HG02678 (cell line): ENCODE measurements at regions not wholly inside any gene's neighbourhood (a gene's known extent, or its start where the extent isn't known, plus 50 kb on each side); places are given as distances from the start of the nearest gene placed in this dataset.

Experiments
- ATAC-seq: cut with Tn5 transposase; IDR thresholded peaks from one replicate; pipeline ENCODE4 v1.9.1; 2021; ENCODE audit warnings: mild to moderate bottlenecking, moderate library complexity; ENCODE audit not compliant: unreplicated experiment

DNA sequence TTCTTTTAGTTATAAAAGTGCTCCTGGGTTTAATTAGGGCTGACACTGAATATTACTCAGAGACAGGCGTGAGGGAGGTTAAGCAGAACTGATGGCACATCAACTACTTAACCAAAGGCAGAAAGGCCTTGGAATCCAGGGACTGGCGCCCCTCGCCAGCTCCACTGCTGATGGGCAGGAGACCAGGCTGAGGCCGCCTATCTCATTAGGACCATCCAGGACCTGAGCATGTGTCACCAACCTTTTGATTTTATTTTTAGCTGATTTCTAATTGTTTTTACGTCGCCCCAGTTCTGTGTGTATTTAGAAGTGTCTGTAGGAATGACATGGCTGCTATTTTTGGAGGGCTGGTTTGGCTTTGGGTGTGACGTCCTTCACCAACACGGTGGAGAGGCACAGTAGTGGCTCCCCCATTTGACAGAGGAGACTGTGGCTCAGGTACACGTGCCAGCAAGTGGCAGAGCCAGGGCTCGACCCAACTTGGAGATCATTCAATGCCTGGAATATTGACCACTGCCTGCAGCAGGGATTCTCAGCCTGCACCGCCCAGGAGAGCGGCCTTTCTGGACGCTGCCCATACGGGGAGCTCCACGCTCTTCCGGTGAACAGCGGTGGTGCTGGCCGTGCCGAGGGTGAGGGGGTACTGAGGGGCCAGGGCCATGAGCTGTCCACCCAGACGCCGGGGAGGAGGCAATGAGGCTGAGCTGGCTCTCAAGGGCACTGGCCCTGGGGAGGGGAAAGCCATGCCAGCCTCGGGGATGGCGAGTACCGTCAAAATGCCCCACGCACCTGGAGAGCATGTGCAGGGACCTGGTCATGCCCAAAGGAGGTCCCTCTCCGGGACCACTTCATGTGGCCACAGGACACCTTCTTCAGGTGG, 205.7 kb downstream of the ASB1 start:
- ATAC-seq, result no peak

DNA sequence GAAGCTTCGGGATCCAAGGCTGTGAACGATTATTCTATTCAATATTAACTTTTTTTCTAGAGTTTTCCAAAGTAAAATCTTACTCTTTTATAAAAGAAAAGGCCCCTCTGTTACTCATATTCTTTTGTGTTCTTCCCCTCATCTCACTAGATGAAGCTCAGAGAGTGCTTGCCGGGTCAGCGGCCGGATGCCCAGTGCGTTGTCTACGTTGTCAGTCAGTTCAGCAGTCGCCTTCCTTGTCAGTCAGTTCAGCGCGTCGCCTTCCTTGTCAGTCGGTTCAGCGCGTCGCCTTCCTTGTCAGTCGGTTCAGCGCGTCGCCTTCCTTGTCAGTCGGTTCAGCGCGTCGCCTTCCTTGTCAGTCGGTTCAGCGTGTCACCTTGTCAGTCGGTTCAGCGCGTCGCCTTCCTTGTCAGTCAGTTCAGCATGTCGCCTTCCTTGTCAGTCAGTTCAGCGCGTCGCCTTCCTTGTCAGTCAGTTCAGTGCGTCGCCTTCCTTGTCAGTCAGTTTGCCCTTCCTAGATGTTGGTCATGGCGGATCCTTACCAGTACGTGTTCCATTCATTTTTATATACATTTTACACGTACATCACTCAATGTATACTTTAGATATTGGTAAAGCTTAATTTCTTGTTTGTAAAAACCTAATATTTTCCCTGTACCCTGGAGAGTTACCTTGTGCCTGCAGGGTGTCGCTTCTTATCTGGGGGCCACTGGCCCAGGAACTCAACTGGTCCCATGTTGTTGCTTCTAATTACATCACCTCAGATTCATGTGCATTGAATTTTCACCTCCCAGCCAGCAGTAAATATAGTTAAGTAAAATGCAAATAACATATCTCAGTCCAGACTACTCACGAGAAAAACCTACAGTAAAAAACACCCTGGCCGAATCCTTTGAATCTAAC, 206.9 kb downstream of the ASB1 start:
- ATAC-seq, result no peak

DNA sequence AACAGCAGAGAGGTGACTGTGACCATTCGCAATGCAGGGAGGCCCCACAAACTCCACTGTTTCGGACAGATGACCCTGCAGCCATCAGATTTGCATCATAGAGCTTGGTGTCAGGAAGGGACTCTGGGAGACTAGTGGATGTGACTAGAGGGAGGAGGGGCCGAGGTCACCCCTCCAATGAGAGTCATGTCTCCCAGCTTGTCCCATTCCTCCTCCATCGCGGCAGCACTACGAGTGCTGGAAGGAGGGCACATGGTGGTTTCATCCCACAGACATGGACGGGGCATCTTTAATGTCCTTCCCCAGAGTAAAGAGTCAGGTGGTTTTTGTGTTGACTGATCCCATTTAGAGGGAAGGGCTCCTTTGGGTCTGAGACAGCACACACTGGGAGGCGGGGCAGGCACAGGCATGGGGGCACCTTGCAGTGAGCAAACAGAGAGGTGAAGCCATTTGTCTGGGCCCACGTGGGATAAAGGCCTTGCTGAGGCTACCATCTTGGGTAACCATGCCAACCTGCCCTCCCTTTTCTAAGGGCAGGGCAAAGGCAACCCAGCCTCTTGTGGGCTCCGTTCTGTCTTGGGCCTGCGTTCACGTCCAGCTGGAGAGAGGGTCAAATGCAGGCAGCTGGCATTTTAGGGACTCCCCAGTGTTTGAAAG, 208.1 kb downstream of the ASB1 start:
- ATAC-seq, result no peak

DNA sequence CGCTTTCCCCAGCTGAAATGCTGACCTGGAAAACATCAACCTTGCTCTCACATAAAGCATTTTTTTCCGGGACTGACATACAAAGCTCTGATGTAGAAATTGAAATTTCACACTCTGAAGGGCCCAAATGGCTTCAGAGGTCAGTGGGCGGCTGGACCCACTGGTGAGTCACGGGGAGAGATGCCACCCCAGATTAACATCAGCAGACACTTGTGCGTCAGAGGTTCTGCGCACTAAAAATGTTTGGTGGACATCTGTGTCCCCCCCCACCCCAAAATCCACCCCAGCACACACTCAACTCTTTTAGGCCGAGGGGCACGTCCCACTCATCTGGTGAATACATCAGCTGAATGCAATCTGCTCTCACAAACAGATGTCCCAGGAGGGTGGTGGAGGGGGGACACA, 208.9 kb downstream of the ASB1 start:
- no peak for ATAC-seq

DNA sequence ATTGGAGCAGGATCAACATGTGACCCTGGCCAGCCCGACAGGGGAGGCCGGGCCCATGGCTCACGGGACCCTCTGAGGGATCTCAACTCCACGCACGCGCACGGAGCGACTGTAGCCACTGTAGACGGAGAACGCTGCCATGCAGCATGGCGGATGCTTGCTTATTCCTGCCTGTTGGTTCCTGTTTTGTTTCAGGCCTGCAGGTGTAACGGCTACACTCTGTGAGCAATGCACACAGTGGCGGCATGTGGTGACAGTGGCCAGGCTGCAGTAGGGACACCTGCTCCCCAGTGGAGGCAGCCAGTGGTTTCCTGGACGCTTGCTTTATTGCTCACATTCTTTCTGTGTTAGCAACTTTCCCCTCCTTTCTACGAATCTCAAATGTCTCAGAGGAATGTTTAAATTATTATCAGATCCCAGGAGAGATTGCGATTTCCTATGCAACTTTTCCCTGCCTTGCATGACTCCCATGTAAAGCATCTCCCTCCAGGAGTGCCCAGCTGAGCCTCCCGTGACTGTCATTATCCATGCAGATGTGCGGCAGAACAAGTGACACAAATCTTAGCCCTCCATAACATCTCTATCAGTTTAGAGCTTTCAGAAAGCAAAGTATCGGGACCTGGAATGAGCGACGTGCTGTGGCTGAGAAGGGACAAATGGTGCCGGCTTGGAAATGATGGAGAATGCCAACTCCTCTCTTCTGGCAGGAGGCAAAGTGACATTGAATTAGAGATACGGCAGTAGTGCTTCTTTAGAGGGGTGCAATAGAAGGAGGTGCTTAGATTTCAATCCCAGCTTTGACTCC, 209.7 kb downstream of the ASB1 start:
- ATAC-seq, result no peak

DNA sequence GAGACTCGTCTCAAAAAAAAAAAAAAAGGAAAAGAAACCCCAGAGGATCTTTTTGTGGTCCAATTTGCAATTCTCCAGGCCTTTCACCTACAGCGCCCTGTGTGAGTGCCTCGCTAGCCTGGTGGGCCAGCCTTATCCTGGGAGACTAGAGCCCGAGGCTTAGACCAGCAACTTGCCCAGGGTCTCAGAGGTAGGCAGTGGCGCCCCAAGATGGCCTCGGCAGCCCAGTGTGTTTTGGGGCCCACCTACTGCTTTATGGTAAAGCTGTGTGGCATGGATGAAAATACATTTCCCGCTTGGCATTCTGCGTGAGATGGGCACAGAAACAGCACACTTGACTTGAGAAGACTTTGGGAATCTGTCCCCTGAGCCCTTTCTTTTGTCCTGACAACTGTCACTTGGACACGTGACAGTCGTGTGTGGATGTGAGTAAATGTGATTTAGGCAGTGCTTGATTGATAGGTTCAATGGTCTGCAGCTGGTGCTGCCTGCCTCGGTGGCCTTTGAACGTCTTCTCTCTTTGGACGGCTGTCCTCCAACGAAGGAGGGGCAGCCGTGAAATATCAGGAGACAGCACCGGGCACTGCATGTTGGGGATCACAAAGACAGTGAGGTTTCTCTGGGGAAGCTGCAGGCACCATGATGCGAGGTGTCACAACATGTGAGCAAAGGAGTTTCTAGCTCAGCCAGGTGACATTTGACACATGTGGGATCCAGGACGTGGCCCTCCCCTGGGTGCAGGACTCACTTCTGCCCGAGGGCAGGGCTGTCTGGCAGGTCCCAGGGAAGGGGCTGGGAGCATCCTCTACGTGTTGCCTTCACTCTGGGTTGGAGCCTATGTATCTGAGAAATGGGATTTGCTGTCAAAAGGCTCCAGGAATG, 209.5 kb upstream of the TWIST2 start:
- ATAC-seq, result no peak

DNA sequence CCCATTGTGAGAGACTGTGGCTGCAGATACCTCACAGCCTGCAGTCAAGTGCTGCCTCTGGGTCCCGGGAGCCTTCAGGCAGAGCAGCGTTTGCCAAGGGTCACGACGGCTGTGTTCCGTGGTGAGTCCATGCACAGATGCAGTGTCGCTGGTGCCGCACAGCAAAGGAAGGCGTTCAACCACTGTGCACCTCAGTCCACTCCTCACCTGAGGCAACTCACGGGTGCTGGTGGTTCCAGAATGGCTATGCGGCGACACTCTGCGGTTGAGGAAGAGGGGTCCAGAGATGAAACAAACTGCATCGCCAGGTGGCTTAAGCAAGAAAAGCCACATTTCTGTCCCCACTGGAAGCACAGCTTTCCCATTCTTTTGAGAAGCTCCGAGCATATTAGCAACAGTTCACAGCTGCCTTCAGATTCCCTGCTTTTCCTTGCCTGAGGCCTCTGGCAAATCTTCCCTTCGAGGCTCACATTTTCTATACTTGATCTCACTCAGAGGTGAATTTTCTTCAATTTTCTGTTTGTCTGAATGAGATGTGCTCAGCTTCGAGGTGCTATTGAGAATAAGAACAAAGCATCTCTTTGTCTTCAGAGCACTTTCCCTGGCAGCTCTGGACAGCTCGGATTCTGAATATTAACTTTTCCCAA, 208.8 kb upstream of the TWIST2 start:
- no peak for ATAC-seq

DNA sequence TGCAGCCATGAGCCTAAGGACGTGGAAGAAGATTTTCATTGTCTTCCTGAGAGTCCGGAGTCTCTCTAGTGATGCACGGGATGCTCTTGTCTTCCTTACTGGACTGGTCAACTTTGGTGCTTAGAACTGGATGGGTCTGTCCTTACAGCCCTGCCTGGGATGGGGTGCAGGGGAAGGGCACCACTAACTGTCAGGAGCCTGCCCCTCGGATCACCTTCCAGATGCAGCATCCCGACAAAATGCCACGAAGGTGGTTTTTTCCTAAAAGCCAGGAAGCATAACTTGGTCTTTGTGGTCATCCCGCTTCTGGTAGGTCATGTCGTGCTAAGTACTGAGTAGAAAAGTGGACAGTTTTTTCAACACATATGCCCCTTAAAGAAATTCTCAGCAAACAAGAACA, 207.4 kb upstream of the TWIST2 start:
- no peak for ATAC-seq

DNA sequence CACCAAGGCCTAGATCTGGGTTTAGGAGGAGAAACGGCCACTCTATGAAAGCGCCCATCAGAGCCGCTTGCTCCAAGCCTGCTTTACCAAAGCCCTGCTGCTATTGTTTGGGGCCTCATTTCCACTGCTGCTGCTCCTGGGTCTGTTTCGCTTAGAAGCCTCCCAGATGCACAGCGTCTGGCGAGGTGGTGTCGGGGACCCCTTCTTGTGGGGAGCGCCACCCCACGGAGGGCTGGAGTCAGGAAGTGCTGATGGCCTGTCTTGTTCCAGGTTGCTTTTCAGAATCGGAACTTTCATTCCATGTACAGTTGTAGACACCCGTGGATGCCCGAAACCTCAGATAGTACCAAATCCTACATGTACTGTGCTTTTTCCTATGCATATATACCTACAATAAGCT, 204.9 kb upstream of the TWIST2 start:
- no peak for ATAC-seq

DNA sequence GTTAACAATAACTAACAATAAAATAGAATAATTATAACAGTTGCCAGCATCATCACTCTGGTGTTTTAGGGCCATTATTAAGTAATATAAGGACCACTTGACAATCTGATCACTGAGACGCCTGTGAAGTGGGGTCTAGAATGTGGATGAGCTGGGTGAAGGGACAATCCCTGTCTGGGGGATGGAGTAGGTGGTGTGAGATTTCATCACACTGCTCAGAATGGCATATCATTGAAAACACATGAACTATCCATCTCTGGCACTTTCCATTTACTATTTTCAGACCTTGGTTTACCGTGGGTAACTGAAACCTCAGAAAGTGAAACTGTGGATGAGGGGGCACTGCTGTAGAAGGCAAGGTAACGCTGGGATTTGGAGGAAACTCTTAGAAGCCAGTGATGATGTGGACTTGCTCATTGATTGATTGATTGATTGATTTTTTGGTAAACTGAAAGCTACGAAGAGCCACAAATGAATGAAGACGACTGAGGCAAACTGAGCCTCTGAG, 204.4 kb upstream of the TWIST2 start:
- no peak for ATAC-seq

DNA sequence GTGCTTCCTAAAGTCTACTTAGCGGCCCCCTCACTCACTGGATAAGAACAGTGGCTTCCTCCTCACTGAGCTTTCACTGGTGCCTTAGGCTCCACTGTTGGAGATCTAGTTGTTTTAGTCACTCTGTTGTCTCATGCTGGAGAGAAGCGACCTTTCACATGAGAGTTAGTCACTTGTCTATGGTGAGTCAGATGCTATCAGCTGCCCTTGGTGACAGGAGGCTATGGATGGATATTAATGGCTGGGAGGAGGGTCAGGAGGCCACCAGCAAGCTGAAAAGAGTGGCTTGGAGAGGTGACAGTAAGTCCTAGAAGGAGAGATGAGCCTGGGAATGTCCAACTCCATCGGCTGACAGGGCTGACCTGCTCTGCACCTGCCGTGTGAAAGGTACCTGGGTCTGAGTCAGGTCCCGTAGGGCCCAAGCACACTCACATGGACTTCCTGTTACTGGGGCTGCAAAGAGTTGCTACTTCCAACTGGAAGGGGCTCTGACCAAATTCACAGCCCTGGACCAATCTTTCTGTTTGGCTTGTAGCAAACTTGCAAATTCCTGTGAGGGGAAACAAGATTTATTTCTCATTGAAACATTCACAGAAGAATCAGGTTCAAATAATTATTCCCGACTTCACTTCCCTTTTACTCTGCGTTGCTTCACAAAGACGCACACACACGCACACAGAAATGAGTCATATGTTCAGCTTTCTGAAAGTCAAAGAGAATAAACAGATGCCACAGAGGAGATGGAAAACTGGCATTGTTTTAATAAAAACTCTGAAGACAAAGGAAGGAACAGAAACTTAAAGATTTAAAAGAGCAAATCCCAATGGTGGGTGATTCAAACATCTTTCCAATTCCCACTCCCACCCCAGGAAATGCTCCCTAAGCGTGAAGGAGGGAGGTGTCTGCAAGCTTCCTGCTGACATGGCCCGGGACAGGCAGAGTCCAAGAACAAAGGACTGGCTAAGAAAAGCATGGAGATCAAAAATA, 203.5 kb upstream of the TWIST2 start:
- no peak for ATAC-seq

DNA sequence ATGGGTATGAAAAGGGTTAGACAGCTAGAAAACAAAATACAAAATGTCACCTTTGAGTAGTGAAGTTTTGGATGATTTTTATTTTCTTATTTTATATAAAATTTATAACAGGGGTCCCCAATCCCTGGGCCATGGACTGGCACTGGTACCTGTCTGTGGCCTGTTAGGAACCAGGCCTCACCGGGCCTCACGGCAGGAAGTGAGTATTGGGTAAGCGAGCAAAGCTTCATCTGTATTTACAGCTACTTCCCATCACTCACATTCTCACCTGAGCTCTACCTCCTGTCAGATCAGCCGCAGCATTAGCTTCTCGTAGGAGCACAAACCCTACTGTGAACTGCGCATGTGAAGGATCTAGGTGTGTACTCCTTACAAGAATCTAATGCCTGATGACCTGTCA, 202.8 kb upstream of the TWIST2 start:
- ATAC-seq, result no peak

DNA sequence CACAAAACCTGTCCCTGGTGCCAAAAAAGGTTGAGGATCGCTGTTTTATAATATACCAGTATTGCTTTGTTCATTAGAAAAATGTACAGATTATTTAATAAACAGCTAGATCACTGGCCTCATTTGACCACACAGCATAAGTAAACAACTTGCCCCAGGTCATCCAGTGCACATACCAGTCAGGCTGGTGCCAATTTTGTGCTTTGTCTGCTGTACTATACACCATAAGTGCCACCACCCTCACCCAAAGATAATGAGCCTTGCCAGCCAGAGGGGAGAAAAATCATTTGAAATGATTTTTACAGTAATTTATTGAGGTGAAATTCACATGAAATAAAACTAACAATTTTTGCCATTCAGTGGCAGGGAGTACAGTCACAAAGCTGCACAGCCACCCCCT, 202.2 kb upstream of the TWIST2 start:
- ATAC-seq, result no peak

DNA sequence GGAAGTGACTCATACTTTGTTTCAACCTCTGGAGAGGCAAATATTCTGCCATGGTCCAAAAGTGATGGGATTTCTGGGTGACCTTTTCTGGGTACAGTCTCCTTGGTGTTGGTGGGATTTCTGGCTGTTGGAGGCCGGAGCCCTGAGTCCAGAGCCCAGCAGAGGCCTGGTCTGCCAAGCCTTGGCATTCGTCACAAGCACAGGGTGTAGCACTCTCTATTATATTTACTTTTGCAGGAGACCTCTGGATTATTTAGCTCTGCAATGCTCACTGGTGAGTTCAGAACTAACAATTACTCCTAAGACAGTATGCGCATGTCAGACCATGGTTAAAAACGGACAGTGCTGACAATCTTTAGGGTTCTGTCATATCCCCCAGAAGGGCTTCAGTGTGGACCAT, 201.6 kb upstream of the TWIST2 start:
- ATAC-seq, result no peak

DNA sequence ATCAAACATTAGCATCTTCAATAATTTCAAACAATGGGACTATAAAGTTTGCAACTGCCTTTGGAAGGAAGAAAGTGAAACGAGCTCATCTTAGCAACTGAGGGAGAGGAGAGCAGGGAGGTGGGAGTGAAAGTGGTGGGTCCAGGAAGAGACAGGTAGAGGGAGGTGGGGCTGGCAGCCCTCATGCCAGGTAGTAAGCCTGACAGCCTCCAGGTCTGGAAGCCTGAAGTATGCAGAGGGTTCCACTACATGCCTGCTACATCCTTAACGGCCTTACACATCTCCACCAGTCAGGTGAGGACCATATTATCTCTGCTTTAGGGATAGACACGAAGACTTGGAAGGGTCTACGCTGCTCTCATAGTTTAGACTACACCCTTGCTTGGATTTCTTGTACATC, 201.1 kb upstream of the TWIST2 start:
- no peak for ATAC-seq

DNA sequence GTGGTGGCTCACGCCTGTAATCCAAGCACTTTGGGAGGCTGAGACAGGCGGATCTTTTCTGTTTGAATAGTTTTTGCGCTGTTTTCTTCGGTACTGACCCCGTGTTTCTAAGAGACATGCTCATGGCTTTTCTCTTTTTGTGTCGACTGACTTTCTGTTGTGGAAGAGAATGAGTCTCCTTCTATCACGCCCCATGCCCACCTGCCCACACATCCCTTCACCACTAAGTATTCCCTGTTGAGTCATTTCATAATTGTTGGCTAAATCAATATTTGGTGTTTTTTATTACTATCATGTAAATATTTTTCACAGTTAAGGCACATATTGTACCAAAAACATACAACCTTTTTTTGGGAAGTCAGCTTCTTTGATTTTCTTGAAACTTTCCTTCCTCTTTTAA, 198.8 kb upstream of the TWIST2 start:
- no peak for ATAC-seq

DNA sequence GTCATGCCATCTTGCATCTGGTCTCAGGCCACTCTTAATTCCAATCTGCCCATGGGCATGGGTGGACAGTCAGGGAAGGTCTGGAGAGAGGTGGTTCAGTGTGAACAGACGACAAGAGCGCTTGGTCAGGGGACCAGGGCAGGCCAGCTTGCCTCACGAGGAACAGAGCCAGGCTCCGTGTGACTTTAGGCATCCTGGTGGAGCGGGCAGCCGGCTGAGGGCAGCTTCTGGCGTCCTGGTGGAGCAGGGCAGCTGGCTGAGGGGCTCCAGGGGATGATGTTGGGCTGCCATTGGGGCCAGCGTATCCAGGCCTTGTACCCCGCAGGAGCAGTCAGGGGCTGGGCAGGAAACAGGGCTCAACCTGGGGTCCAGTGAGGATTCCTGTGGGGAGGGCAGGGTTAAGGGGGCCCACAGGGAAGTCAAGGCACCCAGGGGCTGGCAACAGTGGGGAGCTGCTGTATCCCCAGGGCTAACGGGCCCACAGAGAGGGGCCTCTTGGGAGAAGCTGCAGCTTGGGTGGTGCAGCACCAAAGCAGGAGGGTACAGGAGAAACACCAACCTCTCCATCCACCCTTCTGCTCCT, 197.9 kb upstream of the TWIST2 start:
- ATAC-seq, result no peak
